Muscle of arm (tissue), 1 donor: ENCODE measurements at regions not wholly inside any gene's neighbourhood (a gene's known extent, or its start where the extent isn't known, plus 50 kb on each side); places are given as distances from the start of the nearest gene placed in this dataset.

Experiments
- DNase-seq: peaks from one replicate; pipeline ENCODE4 v3.0.0-alpha.2; 2013

- no peak for DNase-seq
Observed at GRCh38 chr18:8969639-8970390, 132.7 kb upstream of the NDUFV2 start.

- DNase-seq, result no peak
Observed at GRCh38 chr18:8970843-8971242, 131.7 kb upstream of the NDUFV2 start.

DNA sequence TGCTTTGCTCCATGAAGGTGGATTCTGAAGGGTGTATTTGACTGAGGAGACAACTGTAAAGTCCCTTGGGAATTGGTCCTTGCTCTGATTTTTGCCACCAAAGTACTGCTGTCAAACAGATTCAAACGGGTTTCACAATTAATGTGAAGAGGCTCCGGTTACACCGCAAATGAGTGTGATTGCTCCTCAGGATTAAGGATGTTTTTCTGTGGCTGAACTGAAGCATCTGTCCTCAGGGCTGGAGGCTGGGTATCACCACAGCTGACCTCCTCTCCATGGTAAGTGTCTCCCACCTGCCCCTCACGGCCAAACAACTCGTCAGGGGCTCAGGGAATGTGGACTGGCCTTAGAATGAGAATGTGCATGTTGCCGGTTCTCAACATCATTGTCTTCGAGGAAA lies 130.4 kb upstream of the NDUFV2 start:
- DNase-seq, result no peak

GRCh38 chr18:8974279-8974678 lies 128.2 kb upstream of the NDUFV2 start:
- DNase-seq, result no peak

DNA sequence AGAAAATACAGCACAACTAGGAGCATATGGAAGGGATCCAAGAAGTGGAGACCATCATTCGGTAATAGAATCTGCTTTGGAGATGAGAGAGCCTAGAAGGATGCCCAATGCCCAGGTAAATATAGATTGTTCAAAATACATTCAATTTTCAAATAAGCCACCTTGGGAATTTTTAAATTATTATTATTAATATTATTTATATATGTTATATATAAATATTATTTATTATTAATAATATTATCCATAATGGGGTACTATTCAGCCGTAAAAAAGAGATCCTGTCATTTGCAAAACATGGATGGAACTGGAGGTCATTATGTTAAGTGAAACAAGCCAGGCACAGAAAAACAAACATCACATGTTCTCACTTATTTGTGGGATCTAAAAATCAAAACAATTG lies 127.8 kb upstream of the NDUFV2 start:
- no peak for DNase-seq

DNA sequence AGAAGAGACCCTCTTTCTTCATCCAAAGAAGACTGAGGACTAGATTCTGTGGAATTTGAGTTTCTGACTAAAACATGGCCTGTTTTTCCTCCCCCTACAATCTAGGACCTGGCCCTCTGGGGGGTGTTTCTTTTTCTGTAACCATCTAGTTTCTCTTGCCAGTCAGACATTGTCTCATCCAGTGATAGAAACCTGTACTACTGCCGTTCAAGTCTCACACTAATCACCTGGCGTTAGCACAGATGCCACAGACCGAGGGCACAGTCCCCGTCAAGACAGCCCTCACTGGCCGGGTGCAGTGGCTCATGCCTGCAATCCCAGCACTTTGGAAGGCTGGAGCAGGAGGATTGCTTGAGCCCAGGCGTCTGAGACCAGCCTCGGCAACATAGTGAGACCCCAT lies 126.9 kb upstream of the NDUFV2 start:
- no peak for DNase-seq

DNA sequence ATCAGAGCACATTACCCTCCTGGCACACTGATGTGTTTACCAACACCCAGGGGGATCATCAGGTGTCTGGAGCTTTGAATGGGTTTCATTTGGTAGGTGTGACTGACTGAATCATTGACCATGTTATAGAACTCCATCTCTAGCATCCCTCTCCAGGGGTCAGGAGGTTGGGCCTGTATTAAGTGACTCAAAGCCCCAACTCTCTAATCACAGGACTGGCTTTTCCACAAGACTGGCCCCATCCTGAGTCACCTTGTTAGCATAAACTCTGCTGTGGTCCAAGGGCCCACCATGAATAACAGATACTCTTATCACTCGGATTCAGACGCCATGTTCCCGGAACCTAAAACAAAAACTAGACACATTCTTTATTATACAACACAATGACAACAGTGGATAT lies 125.9 kb upstream of the NDUFV2 start:
- no peak for DNase-seq

DNA sequence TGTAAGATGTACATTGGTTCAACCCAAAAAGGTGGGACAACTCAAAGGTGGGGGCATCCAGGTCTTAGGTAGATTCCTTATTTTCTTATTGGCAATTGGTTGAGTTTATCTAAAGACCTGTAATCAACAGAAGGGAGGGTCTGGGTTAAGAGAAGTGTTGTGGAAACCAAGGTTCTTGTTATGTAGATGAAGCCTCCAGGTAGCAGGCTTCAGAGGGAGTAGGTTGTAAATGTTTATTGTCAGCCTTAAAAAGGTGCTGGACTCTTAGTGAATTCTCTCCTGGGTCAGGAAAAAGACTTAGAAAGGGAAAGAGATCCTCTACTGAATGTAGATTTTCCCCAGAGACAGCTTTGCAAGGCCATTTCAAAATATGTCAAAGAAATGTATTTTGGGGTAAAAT lies 125.3 kb upstream of the NDUFV2 start:
- DNase-seq, result no peak

GRCh38 chr18:8977701-8978100 lies 124.8 kb upstream of the NDUFV2 start:
- no peak for DNase-seq

GRCh38 chr18:8978394-8978793 lies 124.1 kb upstream of the NDUFV2 start:
- no peak for DNase-seq

DNA sequence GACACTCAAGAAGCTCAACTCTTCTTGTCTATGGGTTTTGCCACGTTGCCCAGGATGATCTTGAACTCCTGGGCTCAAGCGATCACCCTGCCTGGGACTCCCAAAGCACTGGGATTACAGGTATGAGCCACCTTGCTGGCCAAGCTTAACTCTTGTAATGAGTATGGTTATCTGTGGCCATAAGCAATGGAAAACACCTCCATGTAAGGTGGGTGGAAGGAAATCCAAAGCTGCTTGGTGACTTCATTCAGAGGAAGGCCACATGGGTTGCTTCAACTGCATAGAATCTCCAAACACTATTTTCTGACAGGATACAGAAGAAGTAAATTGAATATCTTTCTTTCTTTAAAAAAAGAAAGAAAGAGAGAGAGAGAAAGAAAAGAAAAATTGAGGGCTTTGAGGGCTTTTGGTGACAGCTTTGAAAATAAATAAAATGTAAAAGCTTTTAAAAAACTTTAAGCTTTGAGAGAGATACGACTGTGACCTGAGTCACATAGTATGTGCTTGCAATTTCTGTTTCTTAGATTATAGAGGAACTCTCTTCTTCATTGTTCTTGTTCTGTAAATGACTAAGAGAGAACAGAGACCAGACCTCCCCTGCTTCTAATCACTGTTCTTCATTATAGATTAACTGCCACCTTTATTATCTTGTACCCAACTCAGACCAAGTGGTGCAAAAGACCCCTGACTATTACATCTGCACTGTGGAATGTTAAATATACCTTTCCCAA lies 123.1 kb upstream of the NDUFV2 start:
- no peak for DNase-seq

- DNase-seq, result no peak
Observed at GRCh38 chr18:8980496-8980895, 122.0 kb upstream of the NDUFV2 start.

DNA sequence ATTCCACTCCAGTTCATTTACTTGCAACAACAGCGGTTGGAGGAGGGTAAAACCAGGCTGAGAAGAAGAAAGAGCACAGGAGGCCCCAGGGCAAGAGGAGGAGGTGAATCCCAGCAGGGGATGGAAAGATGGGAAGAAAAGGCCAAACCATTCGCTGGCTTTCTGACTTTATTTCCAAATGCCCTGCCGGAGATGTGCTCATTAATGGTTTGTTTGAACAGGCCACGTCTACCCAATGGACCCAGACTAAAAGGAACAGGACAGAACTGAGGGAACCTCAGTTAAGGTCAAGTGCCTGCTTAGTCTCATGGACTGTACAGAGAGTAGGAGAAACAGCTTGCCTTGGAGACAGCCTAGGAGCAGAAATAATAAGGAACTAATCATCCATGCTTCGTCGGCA lies 121.6 kb upstream of the NDUFV2 start:
- no peak for DNase-seq

- DNase-seq, result peak; percentile 52
Observed at GRCh38 chr18:8982416-8983183, 119.9 kb upstream of the NDUFV2 start.

DNA sequence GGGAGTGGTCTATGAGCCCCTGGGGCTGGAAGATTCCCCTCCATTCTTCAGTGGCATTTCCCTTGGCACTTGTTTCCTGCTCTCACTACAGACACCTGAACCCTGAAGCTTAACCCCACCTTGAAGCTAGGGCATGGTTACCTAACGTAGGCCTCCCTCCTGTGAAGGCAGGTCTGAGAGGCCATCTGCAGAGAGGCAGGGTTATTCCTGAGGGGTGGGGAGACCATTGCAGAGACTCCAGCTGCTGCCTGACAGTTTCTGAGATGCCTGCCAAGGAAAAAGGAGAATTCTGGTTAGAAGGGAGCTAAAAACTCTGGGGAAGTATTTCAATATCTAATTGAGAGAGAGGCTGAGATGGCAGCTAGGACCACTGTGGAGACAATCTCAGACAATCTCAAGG lies 119.3 kb upstream of the NDUFV2 start:
- DNase-seq, result no peak

GRCh38 chr18:8984131-8984721 lies 118.3 kb upstream of the NDUFV2 start:
- DNase-seq, result no peak

DNA sequence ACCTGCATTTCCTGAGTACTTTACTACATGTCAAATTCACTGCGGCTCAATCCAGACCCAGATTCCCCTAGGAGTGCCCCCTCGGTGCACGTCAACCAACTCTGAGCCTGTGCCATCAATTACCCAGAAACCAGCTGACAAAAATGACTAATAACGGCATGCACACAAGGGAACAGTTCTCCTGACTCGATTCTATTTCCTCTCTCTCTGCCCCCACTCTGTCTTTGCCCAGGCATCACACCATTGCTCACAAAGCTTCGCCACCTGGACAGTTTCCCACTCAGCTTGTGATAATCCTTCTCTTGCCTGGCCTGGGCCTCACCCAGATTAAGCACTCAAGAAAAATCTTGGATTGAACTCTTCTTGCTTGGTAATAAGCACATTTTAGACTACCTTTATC lies 115.3 kb upstream of the NDUFV2 start:
- no peak for DNase-seq

DNA sequence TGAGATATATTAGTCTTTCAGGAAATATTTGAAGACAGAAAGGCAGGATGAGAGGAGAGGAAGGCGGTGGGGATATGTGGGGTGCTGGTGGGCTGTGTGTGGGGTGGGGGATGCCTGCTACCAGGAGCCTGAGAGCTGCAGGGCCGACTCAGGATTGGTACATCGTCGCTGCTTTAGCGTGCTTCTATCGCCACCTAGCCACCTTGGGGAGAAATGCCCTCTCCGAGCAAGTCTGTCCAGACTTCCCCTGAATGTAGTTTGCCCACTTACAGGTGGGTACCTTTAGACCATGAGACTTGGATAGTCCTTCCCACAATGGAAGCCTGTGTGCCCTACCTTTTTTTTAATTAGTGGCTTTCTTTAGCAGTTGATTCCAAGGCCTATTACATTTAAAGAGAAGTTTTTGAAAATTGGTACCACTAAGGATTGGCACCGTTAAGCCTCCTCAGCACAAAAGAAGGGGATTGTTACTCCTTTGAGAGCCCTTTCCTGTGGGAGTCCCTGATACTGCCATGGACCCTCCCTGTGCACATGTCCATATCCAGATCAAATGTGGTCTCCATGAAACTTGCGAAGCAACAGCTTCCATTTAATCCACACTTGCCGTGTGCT lies 114.1 kb upstream of the NDUFV2 start:
- peak; percentile 59 for DNase-seq

GRCh38 chr18:8989017-8989416 lies 113.5 kb upstream of the NDUFV2 start:
- no peak for DNase-seq

DNA sequence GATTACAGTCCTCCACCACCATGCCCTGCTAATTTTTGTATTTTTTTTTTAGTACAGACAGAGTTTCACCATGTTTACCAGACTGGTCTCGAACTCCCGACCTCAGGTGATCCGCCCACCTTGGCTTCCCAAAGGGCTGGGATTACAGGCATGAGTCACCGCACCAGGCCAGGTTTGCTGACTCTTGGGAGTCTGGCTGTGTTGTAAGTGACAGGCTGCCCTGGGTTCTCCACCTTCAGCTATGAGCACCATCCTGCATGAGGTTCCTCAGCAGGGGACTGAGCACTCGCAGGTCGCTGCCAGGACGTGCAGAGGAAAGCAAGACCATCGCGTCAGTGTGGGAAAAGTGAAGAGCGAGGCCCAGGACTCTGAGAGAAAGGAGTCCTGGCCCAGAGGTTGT lies 112.6 kb upstream of the NDUFV2 start:
- no peak for DNase-seq

DNA sequence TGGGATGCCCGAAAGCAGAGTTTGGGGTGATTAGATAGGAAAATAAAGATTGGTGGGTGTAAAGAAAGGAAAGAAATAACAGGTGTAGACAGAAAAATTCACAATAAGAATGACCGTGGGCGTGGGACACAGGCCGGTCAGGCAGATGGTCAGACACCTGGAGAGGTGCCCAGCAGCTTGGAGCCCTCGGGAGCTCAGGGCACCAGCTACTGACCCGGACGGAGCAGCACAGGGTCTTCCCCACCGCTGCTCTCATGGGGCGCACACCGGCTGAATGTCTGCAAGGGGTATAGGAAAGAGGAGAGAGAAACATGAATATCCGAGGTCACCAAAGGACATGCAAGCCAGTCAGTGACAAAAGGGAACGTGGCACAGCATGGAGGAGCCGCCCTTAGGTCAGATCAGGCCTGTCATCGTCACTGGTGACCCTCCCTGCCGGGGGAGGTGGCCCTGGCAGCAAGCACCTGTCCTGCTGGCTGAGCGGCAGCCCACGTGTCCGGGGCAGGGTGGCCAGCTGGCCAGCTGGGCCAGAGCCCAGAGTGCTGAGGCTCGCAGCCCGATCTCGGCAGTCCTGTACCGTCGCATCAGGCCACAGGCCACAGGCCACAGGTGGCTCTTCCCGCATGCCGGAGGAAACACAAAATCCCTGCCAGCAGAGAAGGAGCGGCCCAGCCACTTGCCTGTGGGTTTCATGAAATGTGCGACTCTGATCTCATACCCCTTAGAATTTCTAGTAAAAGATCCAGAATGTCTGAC lies 112.0 kb upstream of the NDUFV2 start:
- DNase-seq, result no peak
